ENCODE measurements at regions not wholly inside any gene's neighbourhood (a gene's known extent, or its start where the extent isn't known, plus 50 kb on each side); places are given as distances from the start of the nearest gene placed in this dataset.

- Mint-ChIP-seq H3K4me3 (no peak overlapping the region), H3K9me3 (no peaks in the 10 kb centered on the region), H3K27ac (no peak overlapping the region), H3K27me3 (no peaks in the 10 kb centered on the region), H3K36me3 (ENCODE audit: low read depth) (no peaks in the 10 kb centered on the region), H3K4me1 (peaks cover 8% of the 10 kb centered on the region)
- no peak for DNase-seq
- ATAC-seq (ENCODE audit: low read depth) = no peak
- CTCF ChIA-PET = no interaction called here
- POLR2A ChIA-PET = no interaction called here
- no peak for TF ChIP-seq CTCF (IDR thresholded peaks at IDR 0.05)
- intact Hi-C loops (cut with micrococcal nuclease) = no loop called here
Observed at GRCh38 chr1:228897901-228898300, 162.6 kb downstream of the RHOU start.

DNA sequence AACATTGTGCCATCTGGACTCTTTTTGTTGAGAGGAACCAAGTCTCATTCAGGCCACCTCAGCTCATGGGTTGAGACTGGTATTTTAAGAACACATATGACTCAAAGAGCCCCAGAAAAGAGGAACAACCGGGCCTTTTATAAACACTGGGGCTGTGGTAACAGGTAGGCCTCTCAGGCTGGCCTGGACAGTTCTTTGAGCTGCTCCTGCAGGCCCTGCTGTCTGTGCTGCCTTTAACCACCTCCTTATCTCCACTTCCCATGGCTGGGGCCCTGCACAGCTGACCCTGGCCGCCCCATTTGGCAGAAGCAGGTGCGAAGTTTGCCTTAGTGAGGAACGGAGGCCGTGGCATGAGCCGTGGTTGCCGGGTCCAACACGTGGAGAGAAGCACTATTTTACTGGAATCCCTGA lies 163.3 kb downstream of the RHOU start:
- Mint-ChIP-seq H3K27me3 (no peaks in the 10 kb centered on the region), H3K27ac (no peak overlapping the region), H3K36me3 (ENCODE audit: low read depth) (no peaks in the 10 kb centered on the region), H3K9me3 (no peaks in the 10 kb centered on the region), H3K4me3 (no peak overlapping the region), H3K4me1 (peaks cover 8% of the 10 kb centered on the region)
- ATAC-seq (ENCODE audit: low read depth) = peak; percentile 71
- POLR2A ChIA-PET = no interaction called here
- no peak for TF ChIP-seq CTCF (IDR thresholded peaks at IDR 0.05)
- no peak for DNase-seq
- CTCF ChIA-PET = no interaction called here
- intact Hi-C loops (cut with micrococcal nuclease) = no loop called here

GRCh38 chr1:228899421-228899956 lies 164.2 kb downstream of the RHOU start:
- no peak overlapping the region for H3K4me3 Mint-ChIP-seq
- H3K27me3 Mint-ChIP-seq = no peaks in the 10 kb centered on the region
- H3K36me3 Mint-ChIP-seq (ENCODE audit: low read depth) = no peaks in the 10 kb centered on the region
- ChIA-PET CTCF (no interaction called here), POLR2A (no interaction called here)
- DNase-seq (no peak), ATAC-seq (ENCODE audit: low read depth) (no peak)
- no peak overlapping the region for H3K27ac Mint-ChIP-seq
- TF ChIP-seq CTCF (IDR thresholded peaks at IDR 0.05) = no peak
- intact Hi-C loops (cut with micrococcal nuclease) = no loop called here
- peaks cover 8% of the 10 kb centered on the region for H3K4me1 Mint-ChIP-seq
- H3K9me3 Mint-ChIP-seq = no peaks in the 10 kb centered on the region

- H3K36me3 Mint-ChIP-seq (ENCODE audit: low read depth) = no peaks in the 10 kb centered on the region
- no peak overlapping the region for H3K27ac Mint-ChIP-seq
- CTCF ChIA-PET = no interaction called here
- H3K4me1 Mint-ChIP-seq = peaks cover 8% of the 10 kb centered on the region
- DNase-seq (no peak), ATAC-seq (ENCODE audit: low read depth) (no peak)
- no peak for TF ChIP-seq CTCF (IDR thresholded peaks at IDR 0.05)
- no peaks in the 10 kb centered on the region for H3K9me3 Mint-ChIP-seq
- H3K27me3 Mint-ChIP-seq = peaks cover 2% of the 10 kb centered on the region
- intact Hi-C loops (cut with micrococcal nuclease) = no loop called here
- H3K4me3 Mint-ChIP-seq = no peak overlapping the region
- POLR2A ChIA-PET = no interaction called here
Observed at GRCh38 chr1:228900099-228900885, 165.0 kb downstream of the RHOU start.

DNA sequence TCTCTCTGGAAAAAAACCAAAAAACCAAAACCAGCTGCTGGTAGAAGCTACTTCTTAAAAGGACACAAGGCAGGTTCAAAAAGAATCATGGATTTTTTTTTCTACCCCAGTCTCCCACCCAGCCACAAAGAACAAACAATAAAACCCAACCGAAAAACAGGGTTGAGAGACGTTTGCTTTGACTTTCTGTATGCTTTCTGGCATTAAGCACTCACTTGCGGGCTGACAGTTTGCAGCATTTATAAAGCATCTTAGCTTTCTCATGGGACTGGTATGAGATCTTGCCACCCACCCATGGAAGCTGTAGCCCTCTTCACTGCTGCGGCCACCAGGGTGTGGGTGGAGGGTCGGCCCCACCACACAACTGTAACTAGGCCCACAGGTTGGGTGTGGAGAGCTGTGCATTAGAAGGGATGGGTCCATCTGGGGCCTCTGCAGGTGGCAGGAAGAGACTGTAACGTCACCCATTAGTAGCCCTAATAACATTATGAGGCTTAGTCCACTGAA lies 165.7 kb downstream of the RHOU start:
- Mint-ChIP-seq H3K4me3 (no peak overlapping the region), H3K4me1 (peaks cover 8% of the 10 kb centered on the region), H3K27ac (no peak overlapping the region), H3K36me3 (ENCODE audit: low read depth) (no peaks in the 10 kb centered on the region), H3K9me3 (no peaks in the 10 kb centered on the region), H3K27me3 (peaks cover 2% of the 10 kb centered on the region)
- no peak for ATAC-seq (ENCODE audit: low read depth)
- no peak for DNase-seq
- CTCF ChIA-PET = no interaction called here
- intact Hi-C loops (cut with micrococcal nuclease) = no loop called here
- POLR2A ChIA-PET = no interaction called here
- TF ChIP-seq CTCF (IDR thresholded peaks at IDR 0.05) = no peak

Measured in activated B cell treated with CpG ODN at 0.5 μM for 24 hours (primary cell).